AG08395 (cell line): ENCODE measurements at regions not wholly inside any gene's neighbourhood (a gene's known extent, or its start where the extent isn't known, plus 50 kb on each side); places are given as distances from the start of the nearest gene placed in this dataset.

Source experiments
- DNase-seq: peaks from one replicate; pipeline ENCODE4 v3.0.0; 2012; ENCODE audit warnings: mixed read lengths, low spot score

DNA sequence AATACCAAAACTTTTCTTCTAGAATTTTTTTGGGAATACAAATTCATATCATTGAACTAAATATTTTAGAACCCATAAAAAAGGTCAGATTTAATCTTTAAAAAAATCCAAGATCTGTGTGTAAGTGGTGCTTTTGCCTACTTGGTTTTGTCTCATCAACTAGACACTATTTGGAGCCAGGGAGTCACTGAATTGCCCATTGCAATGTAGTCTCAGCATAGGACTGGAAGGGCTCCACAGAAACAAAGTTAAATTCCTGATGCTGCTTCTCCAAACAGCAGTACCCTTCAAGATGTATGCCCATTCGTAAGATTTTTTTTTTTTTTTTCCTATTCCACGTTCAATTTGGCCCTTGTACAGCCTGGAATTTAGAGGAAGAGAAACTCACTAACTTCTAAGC lies 208.0 kb upstream of the MPDZ start:
- no peak for DNase-seq

DNA sequence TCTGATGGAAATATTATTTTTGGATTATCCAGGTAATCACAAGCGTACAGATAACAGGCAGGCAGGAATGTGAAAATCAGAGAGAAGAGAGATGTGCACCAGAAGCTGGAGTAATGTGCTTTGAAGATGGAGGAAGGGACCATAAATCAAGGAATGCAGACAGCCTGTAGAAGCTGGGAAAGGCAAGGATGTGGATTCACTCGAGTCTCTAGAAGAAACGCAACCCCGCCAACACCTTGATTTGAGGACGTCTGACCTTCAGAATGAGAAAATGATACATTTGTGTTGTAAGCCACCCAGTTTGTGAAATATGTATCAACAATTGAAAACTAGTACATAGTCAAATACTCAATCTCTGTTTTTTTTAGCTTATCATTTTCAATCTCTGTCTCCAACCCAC lies 207.6 kb upstream of the MPDZ start:
- no peak for DNase-seq

DNA sequence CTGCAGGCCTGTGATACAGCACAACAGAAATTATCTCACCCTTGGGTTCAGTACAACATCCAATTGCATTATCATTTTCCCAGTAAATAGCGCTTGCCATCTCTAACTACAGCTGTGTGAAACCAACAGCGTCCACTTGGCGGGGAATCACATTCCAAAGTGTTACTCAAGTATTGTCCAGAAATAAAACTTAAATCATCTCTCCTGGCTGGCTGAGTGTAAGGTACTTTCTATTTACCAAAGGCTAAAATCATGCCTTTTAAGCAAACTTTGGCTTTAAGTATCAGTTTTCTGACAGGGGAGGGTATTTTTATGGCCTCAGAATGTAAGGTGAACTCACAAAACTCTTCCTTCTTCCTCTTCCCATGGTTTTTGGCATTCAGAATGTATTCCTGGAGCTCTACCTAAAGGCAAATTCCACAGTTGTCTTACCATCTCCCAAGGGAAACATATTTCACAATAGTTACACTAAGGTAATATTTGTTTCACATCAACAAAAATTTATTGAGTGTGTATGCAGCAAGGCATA lies 205.6 kb upstream of the MPDZ start:
- peak; percentile 61 for DNase-seq

DNA sequence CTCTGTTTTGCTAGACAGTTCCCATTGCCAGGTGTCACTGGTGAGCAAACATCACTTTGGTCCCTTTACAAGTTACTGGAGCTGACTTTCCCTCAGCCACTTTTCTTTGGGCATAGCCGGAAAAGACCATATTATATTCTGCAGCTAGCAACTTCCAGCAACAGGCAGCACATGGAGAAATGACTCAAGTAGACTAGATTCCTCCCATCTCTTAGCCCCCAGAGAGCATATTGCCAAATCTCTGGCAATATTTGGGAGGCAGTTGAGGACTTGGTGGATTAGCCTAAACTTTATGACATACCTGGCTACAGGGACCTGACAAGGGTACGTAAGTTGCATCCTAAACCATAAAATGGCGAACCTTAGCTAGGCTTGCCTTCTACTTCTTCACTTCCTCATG lies 204.7 kb upstream of the MPDZ start:
- DNase-seq, result no peak

DNA sequence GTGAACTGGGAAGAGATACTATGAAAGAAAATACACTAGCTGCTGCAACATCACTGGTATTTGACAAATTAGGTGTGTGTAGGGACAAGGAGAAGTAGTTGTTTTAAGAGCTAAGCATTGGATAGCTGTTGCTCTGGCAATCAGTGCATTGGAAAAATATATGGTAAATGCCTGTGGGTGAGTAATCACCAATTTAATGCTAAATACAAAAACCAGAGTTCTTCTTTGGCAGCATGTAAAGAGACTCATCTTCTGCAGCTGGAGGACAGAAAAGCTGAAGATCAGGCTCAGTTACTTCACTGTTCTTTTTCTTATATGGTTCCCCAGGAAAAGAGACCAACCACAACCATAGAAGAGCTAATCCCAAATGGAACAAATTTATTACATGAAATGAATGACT lies 201.8 kb upstream of the MPDZ start:
- no peak for DNase-seq

DNA sequence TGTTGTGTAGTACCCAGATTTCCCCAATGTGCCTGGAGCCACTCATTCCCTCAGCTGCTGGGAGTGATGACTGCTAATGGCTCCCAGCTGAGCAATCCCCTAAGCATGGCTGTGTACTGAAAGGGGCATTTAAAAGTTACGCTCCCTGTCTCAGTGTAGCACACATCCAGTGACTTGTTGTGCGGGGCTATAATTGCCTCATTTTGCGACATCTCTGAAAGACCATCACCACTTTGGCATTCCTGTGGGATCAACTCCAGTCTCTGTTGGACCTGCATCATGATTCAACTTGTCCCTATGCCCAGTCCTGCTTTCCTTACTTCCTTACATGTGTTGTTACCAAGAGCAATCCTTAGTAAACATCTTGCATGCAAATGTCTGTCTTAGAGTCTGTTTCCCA lies 201.2 kb upstream of the MPDZ start:
- peak; percentile 47 for DNase-seq

DNA sequence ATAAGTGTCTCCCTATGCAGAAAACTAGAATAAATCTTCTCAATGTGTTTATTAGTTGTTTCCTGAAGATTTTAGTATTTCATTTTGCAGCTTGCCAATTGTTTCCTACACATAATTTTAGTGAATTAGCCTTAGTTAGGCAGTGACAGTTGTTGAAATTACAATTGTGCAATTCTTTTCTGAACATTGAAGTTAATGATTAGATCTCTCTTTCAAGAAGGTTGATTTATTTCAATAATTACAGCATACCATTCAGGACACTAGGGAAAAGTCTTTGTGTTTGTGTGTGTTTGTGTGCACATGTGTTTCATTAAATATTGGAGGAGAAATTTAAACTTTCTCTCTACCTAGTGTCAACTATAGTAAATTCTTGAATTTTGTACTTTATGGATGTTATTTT lies 199.6 kb upstream of the MPDZ start:
- DNase-seq, result no peak

DNA sequence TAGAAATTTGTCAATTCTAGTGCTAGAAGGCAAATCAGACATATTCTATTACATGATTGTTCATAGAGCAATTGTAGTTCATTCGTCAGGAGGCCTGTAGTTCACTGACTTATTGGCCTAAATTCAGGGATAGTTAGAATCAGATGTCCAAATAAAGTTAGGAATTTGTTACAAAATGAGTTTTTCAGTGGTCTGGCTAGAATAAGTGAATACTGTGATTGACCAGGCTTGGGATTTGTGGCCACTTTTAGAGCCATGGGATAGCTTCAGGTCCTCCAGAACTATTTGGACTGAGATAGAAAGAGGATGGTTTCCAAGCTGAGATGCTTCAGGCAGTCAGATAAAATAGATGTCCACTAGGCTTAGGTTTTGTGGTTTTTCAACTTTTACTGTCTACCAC lies 199.1 kb upstream of the MPDZ start:
- no peak for DNase-seq

DNA sequence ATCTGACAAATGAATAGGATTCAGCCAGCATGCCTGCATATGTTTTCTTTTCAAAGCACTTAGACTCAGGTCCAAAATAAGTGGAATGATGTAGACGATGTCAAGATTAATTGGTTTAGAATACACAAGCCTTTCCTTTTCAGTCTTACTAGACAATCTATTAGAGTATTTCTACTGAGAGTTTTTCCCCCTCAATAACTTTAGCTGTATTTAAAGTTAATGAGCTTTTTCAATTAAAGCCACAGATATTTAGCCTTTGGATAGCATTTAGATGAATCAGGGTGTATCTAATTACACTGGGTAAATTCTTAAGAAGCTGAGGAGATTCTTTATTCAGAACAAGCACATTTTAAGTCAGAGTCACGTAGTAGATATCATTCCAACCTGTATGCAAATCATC lies 198.7 kb upstream of the MPDZ start:
- no peak for DNase-seq

DNA sequence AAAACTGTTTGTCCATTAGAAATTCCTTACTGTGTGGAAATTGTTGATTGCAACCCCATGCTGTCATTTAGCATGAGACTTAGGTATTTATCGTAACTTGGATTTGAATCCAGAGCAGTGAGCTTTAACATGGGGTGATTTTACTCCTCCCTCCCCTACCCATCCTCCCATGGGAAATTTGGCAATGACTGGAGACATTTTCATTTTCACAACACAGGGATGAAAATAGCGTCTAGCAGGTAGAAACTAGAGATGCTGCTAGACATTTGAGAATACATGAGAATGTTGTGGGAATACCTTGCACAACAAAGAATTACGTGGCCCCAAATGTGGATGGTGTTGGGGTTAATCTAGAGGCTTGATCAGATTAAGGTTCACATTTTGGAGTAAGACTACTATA lies 191.3 kb upstream of the MPDZ start:
- no peak for DNase-seq

DNA sequence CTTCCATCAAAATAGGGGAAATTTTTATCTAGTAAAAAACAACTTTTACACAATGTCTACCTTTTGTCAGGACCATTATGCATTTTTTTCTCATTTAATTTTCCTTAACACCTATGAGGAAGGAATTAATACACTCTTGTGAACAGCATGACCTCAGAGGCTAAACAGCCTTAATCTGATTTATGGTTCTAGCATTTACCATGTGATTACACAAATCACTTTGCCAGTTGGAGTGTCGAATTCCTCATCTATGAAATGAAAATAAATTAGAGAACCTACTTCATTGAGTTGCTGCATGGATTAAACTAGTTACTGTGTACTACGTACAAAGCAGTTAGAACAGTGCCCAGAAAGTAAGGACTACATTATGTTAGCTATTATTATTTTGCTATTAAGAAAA lies 187.7 kb upstream of the MPDZ start:
- DNase-seq, result no peak

DNA sequence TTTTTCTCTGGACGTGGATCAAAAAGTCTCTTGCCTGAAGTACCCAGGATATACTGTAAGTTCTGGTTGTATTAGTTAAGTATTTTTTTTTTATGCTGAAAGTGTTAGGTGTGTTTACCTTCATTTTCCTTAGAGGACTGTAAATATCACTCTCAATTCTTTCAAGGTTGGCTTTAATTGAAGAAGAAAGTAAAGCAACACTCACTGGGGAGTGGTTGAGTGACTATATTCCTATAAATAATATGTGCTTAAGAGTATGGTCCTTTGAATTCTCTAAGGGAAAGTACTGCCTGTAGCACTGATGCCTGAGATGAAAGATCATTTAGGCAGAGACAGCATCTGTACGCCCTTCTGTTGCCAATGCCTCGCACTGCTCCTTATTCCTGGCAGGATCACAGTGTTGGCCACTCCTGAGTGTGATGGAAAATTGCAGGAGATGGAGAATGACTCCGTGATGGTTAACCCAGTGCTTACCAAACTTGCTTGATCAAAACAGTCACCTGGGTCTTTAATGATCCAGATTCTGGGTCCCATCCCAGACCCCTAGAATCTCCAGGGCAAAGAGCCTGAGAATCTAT lies 182.0 kb upstream of the MPDZ start:
- DNase-seq, result no peak

DNA sequence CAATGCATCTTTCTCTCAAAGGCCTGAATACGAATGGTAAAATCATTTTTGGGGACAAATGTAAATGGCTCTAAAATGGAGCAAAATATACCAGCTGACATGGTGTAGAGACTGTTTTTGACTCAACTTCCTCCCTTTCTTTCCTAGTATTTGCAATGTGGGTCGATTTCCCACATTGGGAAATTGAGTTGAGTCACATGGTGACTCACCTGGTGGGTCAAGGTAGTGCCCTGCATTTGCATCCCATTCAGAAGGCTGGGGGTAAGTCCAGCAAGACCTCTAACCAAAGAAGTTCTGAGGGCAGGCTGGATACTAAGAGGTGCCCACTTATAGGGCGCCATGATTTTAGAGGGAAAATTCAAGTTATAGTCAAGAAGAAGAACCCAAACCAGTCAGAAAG lies 179.6 kb upstream of the MPDZ start:
- DNase-seq, result no peak

DNA sequence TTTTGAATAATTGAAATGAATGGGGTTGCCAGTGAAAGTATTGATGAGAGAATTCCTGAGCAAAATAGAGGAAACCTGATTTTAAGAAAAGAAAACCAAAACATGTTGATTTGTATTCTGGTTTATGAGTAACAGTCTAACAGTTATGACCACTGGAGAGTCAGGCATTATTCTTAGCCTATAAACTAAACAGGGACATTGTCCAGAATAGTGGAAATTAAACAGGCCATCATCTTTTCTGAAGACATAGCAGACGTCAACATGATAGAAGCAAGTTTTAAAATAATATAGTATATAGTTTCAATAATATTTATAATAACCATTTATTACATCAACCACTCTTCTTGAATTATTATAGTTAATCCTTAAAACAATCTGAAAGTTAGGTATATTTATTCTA lies 178.3 kb upstream of the MPDZ start:
- no peak for DNase-seq

DNA sequence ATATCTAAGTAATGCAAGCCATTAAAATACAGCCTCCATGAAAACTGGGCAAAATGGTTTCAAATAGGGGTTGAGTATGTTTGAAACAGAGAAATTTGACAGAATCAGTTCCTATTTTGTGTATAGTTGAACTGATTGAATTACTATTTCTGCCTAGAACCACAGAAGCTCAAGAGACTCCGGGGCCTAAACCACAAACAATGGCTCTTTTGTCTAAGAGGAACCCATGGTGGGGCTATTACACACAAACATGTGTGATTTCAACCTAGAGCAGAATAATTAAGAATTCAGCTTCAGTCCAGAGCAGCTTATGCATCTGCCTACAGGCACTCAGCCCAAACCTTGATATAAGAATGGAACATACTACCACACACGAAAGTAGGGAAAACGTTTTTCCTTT lies 171.2 kb upstream of the MPDZ start:
- no peak for DNase-seq

DNA sequence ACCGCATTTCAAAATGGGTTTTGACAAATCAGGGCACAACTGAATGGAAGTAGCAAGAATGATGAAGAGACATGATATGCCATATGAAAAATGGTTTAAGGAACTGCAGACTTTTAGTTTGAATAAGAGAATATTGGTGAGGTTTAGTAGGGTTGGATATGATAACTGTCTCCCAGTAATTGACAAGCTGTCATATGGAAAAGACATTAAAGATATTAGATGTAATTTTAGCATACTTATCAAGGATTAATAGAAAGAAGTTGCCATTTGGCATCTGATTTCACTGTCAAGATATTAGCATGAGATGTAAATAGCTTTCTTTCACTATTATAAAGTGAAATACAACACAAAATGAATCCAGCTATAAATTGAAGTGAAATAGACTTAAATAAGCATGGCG lies 169.0 kb upstream of the MPDZ start:
- no peak for DNase-seq

DNA sequence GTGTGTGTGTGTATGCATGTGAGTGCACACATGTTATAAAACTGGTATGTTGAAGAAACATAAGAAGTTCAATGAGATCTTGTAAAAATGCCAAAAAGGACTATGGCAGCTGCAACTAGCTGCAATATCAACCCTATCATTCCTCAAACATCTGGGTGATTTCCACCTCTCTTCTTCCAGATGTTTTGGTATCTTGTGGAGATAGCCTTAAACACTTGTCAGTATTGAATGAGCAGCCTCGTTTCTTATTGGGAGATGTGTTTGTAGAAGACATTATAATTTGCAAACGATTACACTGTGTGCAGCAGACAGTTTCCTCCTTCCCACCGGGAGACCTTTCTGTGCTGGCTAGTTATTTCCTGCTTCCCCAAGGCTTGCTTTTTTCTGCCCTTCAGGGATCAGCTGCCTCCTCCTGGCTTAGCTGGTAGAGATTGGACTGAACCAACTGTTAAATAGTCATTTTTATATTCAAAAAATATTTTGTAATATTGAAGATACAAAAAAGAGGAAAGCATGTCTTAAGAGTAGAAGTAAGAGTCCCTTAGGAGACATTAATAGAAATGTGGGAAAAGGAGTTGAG lies 168.4 kb upstream of the MPDZ start:
- no peak for DNase-seq

DNA sequence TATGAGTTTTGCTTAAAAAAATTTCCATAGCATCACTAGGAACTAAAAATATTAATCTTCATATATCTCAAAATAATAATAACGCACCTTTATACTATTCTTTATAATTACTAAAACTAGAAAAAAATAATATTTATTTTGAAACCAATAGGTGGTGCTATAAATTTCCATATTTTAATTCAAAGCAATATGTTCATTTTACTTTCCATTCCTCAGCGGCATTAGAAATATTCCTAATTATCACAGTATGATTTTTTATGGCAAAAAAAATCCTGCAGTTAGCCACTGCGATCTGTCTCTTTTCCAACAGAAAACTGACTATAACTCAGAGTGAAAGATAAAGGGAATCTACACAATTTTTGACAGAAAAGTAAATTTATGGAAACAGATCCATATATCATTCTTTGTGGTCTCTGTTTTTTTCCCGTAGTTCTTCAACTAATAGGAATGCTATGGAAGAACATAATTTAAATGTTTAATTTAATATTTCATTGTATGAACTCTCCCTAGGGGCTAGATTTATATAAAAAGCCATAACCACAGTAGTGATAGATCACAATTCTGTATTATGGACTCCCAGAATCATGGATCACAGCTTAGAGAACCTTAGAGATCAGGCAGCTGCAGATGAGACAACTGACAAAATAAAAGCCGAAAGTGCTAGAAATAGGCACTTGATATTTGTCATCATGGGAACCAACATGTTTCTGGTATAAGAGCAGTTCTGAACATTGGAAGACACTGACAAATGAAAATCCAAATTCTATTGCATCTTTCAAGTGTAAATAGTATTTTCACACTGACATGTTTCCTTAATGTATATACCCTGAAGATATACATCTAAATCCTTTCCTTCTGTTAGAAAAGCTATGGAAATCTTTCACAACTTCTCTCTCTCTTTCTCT lies 167.7 kb upstream of the MPDZ start:
- DNase-seq, result no peak

DNA sequence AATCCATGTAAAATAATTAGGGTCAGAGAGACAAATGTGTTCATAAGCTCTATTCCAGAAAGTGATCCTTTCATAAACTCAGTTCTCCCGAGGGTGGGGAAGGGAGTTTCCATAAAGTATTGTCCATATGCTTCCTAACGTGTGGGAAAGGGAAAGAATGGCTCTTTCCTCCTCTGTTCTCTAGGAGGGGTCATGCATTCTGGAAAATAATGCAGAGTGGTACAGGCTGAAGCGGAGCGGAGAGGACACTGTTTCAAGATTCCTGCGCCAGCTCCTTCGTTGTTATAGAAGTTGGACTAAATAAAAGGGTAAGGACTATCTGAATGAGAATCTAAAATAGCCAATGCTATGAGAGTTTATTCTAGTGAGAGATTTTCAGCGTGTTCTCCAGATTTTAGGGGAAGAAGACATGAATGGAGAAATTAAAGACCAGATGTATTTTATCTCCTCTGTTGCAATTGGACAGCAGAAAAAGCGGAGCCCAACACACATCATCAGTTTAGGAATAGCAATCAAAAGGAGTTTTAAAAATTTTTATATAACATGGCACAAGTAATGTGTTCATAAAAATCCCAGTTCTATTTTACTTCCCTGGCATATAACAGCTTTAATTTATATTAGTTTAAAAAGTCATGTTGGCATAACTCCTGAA lies 166.9 kb upstream of the MPDZ start:
- no peak for DNase-seq

DNA sequence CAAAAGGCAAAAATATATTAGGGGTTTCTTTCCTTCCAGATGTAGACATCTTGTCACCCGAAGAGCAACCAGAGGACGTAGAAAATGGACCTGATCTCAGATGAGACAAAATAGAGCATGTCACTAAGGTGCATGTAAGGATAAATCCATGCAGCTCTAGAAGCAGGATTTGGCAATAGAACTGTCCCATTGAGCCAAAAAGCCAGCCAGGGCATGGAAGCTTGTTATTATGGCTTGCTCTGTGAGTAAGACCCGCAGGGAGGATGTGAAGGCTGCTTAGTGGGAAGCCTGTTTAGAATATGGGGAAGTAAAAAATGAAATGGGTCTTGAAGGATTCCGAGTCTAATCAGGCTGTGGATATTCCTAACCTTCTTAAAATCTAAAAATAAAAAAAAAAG lies 165.6 kb upstream of the MPDZ start:
- no peak for DNase-seq

DNA sequence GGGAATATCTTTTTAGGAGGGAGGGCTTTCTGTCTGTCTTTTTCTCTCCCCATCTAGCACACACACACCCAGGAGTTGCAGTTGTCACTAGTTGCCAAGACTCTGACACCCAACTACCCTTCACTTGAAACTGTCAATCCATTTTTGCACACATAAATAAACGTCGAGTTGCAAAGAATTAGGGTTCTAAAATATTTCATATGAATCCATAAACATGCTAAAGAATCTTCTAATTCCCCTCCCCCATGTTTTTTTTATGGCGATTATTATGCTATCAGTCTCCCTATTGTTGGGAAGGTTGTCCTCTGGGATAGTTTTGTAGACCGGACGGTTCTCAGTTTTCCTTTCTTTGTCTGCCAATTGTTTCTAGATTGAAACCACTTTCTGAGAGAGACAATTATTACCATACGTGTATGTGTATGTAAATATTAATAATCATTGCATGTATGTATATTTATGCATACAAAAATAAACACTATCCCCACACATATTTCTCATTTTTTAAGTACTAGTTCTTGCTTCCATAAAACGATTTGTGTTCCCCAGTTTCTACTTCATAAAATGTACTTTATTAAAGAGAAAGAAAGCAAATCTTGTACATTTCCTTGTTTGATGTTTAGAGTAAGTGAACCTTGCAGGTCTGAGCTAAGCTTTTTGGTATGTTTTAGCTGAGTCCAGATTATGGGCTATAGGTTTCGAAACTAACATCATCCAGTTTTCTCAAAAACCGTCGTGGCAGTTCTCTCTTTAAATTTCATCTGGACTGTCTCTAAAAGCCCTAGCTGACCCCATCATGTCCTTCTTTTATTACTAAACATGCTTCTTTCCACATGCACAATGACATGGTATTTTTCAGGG lies 165.0 kb upstream of the MPDZ start:
- DNase-seq, result no peak
